Suprapubic skin (tissue), 4 donors: ENCODE measurements at regions not wholly inside any gene's neighbourhood (a gene's known extent, or its start where the extent isn't known, plus 50 kb on each side); places are given as distances from the start of the nearest gene placed in this dataset.
"Not testable (repeated sequence)": the region's sequence is repeated elsewhere in the genome, so short reads cannot be mapped to it uniquely, and the experiment has no call there.

Experiments
- CTCF ChIP-seq, 2 donors: fragments of 200-600 bp in 1 of 2; fragments of 450-650 bp in 1 of 2; sonication (generic) in 1 of 2; IDR thresholded peaks; one replicate each; pipeline ENCODE4 v1.5.1; 2016 to 2019; ENCODE audit warnings: antibody characterized with exemption in 2 of 2, mild to moderate bottlenecking in 1 of 2, moderate library complexity in 1 of 2
- EP300 ChIP-seq: sonication (generic); formaldehyde crosslinking; IDR thresholded peaks from one replicate; pipeline ENCODE4 v1.6.1; 2017; ENCODE audit warnings: antibody characterized with exemption
- POLR2AphosphoS5 ChIP-seq, 3 donors: sonication (generic); formaldehyde crosslinking; IDR thresholded peaks; one replicate each; pipeline ENCODE4 v1.6.1; 2017; ENCODE audit warnings: antibody characterized with exemption in 3 of 3

- not testable (repeated sequence) for TF ChIP-seq CTCF (IDR thresholded peaks at IDR 0.05); POLR2AphosphoS5 (IDR thresholded peaks at IDR 0.05); EP300
Measured at GRCh38 chr4:9577869-9578268, 133.7 kb downstream of the DEFB131A start.
